CD4-positive, alpha-beta T cell treated with Interferon gamma for 1 hour (primary cell): ENCODE measurements at regions not wholly inside any gene's neighbourhood (a gene's known extent, or its start where the extent isn't known, plus 50 kb on each side); places are given as distances from the start of the nearest gene placed in this dataset.

Experiments
- DNase-seq: peaks from one replicate; pipeline ENCODE4 v3.0.0-alpha.2; 2020

- no peak for DNase-seq
Measured at GRCh38 chr9:695252-695651, 146.2 kb upstream of the DMRT1 start.

GRCh38 chr9:696332-697323 lies 144.9 kb upstream of the DMRT1 start:
- DNase-seq: no peak

GRCh38 chr9:698276-698675 lies 143.2 kb upstream of the DMRT1 start:
- DNase-seq: no peak

GRCh38 chr9:698954-699353 lies 142.5 kb upstream of the DMRT1 start:
- no peak for DNase-seq

GRCh38 chr9:699396-699795 lies 142.1 kb upstream of the DMRT1 start:
- DNase-seq: no peak

- DNase-seq: no peak
Measured at GRCh38 chr9:700365-701282, 140.9 kb upstream of the DMRT1 start.

- DNase-seq: no peak
Measured at GRCh38 chr9:703392-703791, 138.1 kb upstream of the DMRT1 start.

GRCh38 chr9:706073-706472 lies 135.4 kb upstream of the DMRT1 start:
- no peak for DNase-seq

- DNase-seq: peak; percentile 8
Measured at GRCh38 chr9:706606-707459, 134.7 kb upstream of the DMRT1 start.

- DNase-seq: no peak
Measured at GRCh38 chr9:708182-708550, 133.3 kb upstream of the DMRT1 start.

GRCh38 chr9:708551-709432 lies 132.7 kb upstream of the DMRT1 start:
- no peak for DNase-seq

- no peak for DNase-seq
Measured at GRCh38 chr9:710951-711745, 130.3 kb upstream of the DMRT1 start.

GRCh38 chr9:711761-712553 lies 129.5 kb upstream of the DMRT1 start:
- no peak for DNase-seq

- DNase-seq: no peak
Measured at GRCh38 chr9:712643-713042, 128.9 kb upstream of the DMRT1 start.

GRCh38 chr9:713091-713490 lies 128.4 kb upstream of the DMRT1 start:
- DNase-seq: no peak

GRCh38 chr9:714675-715074 lies 126.8 kb upstream of the DMRT1 start:
- no peak for DNase-seq

- DNase-seq: no peak
Measured at GRCh38 chr9:715300-715699, 126.2 kb upstream of the DMRT1 start.

- DNase-seq: no peak
Measured at GRCh38 chr9:715743-716400, 125.6 kb upstream of the DMRT1 start.

- DNase-seq: no peak
Measured at GRCh38 chr9:717722-718121, 123.8 kb upstream of the DMRT1 start.
